ENCODE measurements at regions not wholly inside any gene's neighbourhood (a gene's known extent, or its start where the extent isn't known, plus 50 kb on each side); places are given as distances from the start of the nearest gene placed in this dataset.

GRCh38 chr6:12592634-12593033 lies 123.9 kb upstream of the PHACTR1 start:
- TF ChIP-seq CTCF (IDR thresholded peaks at IDR 0.05) (no peak), EZH2 (IDR thresholded peaks at IDR 0.05) (no peak)
